ENCODE measurements at regions not wholly inside any gene's neighbourhood (a gene's known extent, or its start where the extent isn't known, plus 50 kb on each side); places are given as distances from the start of the nearest gene placed in this dataset.

DNA sequence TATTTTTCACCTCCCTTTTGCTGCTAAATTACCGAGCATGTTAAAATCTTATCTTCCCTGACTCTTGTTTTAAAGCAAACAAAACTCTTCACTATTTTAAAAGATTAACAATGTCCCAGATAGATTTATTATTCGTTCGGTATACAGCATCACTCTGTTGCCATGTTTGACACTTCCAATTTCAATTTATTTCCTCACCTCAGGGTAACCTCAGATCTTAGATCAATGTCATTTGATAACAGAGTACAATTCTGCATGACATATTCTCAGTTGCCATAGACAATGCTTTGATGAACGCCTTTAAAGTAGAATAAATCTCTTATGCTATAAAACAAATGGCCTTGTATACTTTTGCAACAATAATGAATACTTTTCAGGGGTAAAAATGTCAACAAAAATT lies 1078.1 kb upstream of the IGFBP7 start:
- DNase-seq, result no peak

GRCh38 chr4:58175024-58175423 lies 1064.8 kb upstream of the IGFBP7 start:
- DNase-seq, result no peak

DNA sequence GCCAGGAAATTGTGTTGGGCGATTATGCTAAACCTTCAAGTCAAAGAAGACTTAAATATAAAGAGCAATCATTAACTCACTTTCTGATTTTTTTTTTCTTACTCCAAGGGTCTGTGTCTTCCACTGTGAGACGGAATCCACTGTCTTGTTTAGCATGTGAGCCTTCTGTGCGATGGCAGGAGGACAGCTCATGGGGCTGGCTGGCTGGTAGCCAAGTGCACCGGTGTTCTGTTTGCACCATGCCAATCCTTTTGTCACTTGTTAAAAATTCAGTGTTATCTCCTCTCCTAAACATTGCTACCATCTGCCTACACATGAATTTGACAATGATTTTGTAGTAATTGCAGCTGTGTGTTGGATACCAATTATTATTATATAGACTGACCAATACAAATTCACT lies 1056.3 kb upstream of the IGFBP7 start:
- no peak for DNase-seq

DNA sequence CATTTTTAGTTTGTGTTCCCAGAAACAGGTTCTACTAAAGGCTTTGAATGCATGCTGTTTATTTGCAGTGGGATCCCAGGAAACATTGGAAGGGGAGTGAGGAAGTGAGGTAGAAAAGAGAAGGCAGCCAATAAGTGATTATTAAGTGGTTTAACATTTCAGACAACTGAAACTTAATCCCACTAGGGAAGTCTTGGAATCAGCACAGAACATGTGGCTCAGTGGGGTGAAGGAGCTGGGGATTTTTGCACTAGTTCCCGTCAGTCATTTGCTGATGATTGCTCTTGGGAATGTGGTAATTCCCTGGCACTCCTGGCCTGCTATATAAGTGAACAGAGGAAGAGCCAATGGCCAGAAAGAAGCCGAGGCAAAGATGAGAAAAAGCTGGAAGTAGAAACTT lies 1053.0 kb upstream of the IGFBP7 start:
- DNase-seq, result no peak

- DNase-seq, result no peak
Measured at GRCh38 chr4:58149404-58150085, 1039.4 kb upstream of the IGFBP7 start.

GRCh38 chr4:58144721-58145120 lies 1034.5 kb upstream of the IGFBP7 start:
- no peak for DNase-seq

DNA sequence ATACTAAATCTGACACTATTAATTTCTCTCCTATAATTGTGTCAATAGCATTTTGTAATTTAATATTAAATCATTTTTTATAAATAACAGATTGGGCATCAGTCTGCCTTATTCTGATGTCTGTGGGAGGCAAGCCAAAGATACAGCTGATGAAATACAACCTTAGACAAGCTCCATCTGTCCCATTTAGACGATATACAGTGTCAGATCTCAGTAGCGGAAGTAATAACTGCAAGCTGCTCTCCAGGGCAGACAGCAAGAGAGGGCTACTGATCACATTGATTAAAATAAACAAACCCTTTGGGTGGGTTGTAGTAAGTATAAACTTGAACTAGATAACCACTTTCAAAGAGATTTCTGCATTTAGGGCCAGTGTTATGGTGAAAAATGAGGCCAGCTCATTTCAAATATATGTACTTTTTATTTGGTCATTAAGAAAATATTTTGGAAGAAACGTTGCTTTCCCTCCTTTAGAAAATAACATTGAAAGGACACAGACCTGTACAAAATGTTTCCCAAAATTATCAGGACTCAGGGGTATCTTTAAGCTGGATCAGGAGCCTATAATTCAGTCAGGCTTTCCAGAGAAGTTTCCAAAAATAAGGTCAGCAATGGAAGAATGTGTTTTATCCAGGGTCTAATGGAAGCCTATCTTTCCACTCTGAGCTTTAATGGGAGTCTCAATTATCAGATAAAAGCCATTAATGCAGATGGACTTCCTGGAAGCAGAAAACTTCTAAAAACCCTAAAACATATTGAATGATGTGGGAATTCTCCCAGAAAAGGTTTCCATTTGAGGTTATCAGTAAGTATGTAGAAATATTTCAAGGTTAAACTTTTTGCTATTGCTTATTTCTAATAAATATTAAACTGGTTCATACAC lies 1028.8 kb upstream of the IGFBP7 start:
- DNase-seq, result no peak

GRCh38 chr4:58136604-58137003 lies 1026.4 kb upstream of the IGFBP7 start:
- DNase-seq, result no peak

DNA sequence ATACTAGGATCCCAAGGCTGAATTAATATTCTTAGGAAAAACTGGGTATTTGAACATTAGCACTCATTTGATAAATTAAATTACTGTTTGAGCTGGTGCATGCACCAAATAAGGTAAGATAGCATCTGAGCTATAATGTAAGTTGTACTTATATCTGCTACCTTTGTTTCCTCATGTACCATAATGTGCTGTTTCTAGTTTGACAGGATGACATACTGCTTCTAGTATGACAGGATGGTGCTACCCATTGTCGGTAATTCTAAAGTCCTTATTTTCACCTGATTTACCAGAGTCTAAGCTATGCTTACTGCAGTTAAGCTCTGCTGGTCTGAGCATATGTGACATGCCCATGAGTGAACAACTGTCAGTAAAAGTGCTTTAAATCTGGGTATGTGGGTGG lies 1017.5 kb upstream of the IGFBP7 start:
- no peak for DNase-seq

- DNase-seq, result no peak
Measured at GRCh38 chr4:58119298-58119697, 1009.1 kb upstream of the IGFBP7 start.

DNA sequence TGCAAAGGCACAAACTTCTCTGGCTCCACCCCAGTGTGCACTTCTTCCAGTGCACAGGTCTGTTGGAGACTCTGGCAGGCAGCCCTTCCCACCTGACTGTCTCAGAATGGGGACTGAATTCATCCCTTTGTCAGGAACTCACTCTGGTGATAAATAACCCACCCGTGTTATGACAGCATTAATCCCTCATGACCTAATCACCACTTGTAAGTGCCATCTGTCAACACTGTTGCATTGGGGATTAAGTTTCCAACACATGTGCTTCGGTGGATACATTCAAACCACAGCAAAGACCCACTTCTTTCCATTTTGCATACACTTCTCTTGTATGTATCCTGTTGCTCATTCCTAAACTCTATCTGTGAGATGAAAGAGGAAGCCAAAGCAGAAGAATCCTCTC lies 1002.9 kb upstream of the IGFBP7 start:
- DNase-seq, result no peak

DNA sequence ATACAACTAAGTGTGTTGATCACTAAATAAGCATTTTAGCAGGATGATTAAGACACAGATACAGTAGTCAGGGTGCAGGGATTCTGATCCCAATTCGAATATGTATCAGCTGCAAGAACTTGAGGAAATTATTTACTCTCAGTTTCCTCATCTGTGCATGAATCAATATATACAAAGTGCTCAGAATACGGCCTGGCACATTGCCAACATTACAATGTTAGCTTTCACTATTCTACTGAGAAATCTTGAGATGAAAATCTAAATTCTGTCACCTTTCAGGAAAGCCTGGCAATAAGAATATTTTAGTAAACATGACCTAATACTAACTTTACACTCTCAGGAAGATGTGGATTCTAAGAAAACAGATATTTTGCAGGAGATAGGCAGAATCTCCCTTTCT lies 1001.6 kb upstream of the IGFBP7 start:
- no peak for DNase-seq

DNA sequence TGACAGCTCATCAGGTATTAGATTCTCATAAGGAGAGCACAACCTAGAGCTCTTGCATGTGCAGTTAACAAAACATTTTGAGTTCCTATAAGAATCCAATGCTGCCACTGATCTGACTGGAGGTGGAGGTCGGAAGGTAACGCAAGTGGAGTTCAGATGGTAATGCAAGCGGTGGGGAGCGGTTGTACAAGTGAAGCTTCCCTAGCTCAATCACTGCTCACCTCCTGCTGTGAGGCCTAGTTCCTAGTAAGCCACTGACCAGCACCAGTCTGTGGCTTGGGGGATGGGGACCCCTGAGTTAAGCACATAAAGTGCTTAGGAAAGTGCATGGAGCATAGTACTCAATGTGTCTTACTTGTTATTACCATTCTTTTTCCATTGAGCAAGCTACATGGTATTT lies 983.2 kb upstream of the IGFBP7 start:
- no peak for DNase-seq

GRCh38 chr4:58090539-58090938 lies 980.4 kb upstream of the IGFBP7 start:
- no peak for DNase-seq

GRCh38 chr4:58081356-58081755 lies 971.2 kb upstream of the IGFBP7 start:
- no peak for DNase-seq

DNA sequence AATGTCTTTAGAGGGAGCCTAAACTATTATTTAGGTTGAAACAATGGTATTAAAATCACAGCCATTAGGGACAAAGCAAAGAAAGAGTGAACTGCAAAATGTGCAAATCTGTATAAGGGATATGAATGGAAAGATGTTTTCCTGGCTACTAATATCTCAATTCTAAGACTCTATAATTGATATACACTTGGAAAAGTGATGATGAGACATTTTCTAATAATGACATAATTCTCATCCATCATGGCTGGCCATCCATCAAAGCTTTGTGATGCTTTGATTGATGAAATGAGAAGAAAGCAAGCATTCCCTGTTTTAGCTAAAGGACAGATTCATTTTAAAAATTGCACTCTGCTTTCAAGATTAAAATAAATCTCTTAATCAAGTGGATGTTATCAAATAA lies 965.5 kb upstream of the IGFBP7 start:
- no peak for DNase-seq

DNA sequence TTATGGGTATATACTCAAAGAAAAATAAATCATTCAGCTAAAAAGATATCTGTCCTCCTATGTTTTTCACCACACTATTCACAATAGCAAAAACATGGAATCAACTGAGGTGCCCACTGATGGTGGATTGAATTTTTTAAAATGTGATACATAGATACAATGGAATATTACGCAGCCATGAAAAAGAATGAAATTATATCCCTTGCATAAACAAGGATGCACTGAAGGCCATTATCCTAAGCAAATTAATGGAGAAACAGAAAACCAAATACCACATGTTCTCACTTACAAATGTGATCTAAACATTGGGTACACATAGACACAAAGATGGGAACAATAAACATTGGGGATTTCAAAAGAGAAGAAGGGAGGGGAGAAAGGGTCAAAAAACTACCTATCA lies 964.2 kb upstream of the IGFBP7 start:
- no peak for DNase-seq

GRCh38 chr4:58070726-58071125 lies 960.5 kb upstream of the IGFBP7 start:
- no peak for DNase-seq

GRCh38 chr4:58064653-58065052 lies 954.5 kb upstream of the IGFBP7 start:
- DNase-seq, result no peak

- no peak for DNase-seq
Measured at GRCh38 chr4:58063404-58064160, 953.4 kb upstream of the IGFBP7 start.

GRCh38 chr4:58061967-58062366 lies 951.8 kb upstream of the IGFBP7 start:
- DNase-seq, result no peak

DNA sequence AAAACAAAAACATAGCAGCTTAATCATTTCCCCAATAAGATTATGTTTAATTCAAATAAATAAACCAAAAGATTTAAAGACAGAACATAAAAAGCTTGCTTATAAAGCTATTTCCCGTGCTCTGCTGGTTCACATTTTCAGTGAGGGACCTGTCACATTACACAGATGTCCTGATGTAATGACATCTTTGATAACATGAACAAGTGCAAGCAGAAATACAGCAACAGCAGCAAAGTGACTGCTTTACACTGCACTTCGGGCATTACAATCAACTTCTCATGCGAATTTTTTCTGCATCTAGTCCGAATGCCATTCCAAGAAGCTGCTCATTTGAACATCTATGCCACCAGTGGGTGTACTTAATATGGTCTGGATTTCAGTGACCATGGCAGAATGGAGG lies 940.3 kb upstream of the IGFBP7 start:
- DNase-seq, result no peak

GRCh38 chr4:58048491-58048890 lies 938.3 kb upstream of the IGFBP7 start:
- DNase-seq, result no peak

- DNase-seq, result no peak
Measured at GRCh38 chr4:58042176-58042575, 932.0 kb upstream of the IGFBP7 start.

Measured in NCI-H2029 (cell line).